ENCODE measurements at regions not wholly inside any gene's neighbourhood (a gene's known extent, or its start where the extent isn't known, plus 50 kb on each side); places are given as distances from the start of the nearest gene placed in this dataset.

- no peaks in the 10 kb centered on the region for H3K9me2 ChIP-seq (ENCODE audit: insufficient read depth)
- H3K36me3 ChIP-seq (ENCODE audit: control insufficient read depth in 1 of 2, insufficient read depth in 2 of 2, low read length in 2 of 2) = no peaks in the 10 kb centered on the region
- H3K79me2 ChIP-seq (ENCODE audit: insufficient read depth, low read length) = no peaks in the 10 kb centered on the region
- no peaks in the 10 kb centered on the region for H3K9me3 ChIP-seq (ENCODE audit: control insufficient read depth in 1 of 2, insufficient read depth in 1 of 2, low read depth in 1 of 2, low read length in 2 of 2)
- CTCF ChIA-PET = no interaction called here
- POLR2A ChIA-PET = no interaction called here
- no peak overlapping the region for H3K4me2 ChIP-seq (ENCODE audit: low read length)
- RAD21 ChIA-PET (ENCODE audit: low non-redundant PET in 1 of 2, low total read pairs in 2 of 2, uncharacterized antibody in 2 of 2, unreplicated experiment in 2 of 2) = no interaction called here
- ATAC-seq (no peak), DNase-seq (ENCODE audit: low read depth, low spot score) (no peak)
- TF ChIP-seq EZH2 (IDR thresholded peaks at IDR 0.05) (no peak), SRF (IDR thresholded peaks at IDR 0.05; ENCODE audit: low read depth) (no peak)
- TF ChIP-seq, protein P1, sequence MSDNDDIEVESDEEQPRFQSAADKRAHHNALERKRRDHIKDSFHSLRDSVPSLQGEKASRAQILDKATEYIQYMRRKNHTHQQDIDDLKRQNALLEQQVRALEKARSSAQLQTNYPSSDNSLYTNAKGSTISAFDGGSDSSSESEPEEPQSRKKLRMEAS (IDR thresholded peaks at IDR 0.05) = no peak
- no peak overlapping the region for H2AFZ ChIP-seq (ENCODE audit: low read depth, low read length, poor library complexity, severe bottlenecking)
- intact Hi-C loops (cut with micrococcal nuclease) = no loop called here
- H3K9ac ChIP-seq (ENCODE audit: low read length) = no peak overlapping the region
- no peaks in the 10 kb centered on the region for H3K27me3 ChIP-seq (ENCODE audit: insufficient read depth, low read length)
- no peaks in the 10 kb centered on the region for H3K4me1 ChIP-seq (ENCODE audit: control insufficient read depth in 1 of 2, insufficient read depth in 2 of 2, low read length in 2 of 2)
- H4K20me1 ChIP-seq (ENCODE audit: insufficient read depth) = no peaks in the 10 kb centered on the region
- no TSS peak for BruUV-seq (replicated peaks)
- H3K4me3 ChIP-seq (replicated peaks in 1 of 2; ENCODE audit: low read depth in 1 of 2, low read length in 2 of 2) = no peak overlapping the region
- H3K27ac ChIP-seq (ENCODE audit: low read depth, low read length) = no peak overlapping the region
Measured at GRCh38 chrX:137916090-137916746, 350.3 kb downstream of the ZIC3 start.

DNA sequence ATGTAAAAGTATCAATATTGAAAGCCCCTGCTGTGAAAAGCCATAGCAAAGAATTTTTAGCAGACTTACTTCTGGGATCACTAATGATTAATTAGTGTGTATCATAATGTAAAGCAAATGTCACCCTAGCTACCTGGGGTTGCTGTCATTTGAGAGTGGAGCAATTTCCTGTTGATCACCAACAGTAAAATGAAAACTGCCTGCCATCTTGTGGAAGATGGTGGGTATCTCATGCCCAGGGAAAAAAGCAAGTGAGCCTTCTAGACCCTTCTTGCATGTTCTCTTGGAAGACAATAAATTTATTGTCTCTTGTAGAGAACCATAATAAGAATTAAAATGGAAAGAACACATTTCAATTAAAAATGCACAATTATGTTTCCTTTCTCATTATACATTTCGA is 360.2 kb downstream of the ZIC3 start:
- H3K9ac ChIP-seq (ENCODE audit: low read length) = no peak overlapping the region
- no peak overlapping the region for H3K4me2 ChIP-seq (ENCODE audit: low read length)
- ChIA-PET RAD21 (ENCODE audit: low non-redundant PET in 1 of 2, low total read pairs in 2 of 2, uncharacterized antibody in 2 of 2, unreplicated experiment in 2 of 2) (no interaction called here), CTCF (no interaction called here), POLR2A (no interaction called here)
- no peaks in the 10 kb centered on the region for H4K20me1 ChIP-seq (ENCODE audit: insufficient read depth)
- no peaks in the 10 kb centered on the region for H3K4me1 ChIP-seq (ENCODE audit: control insufficient read depth in 1 of 2, insufficient read depth in 2 of 2, low read length in 2 of 2)
- no peak for ATAC-seq
- no peaks in the 10 kb centered on the region for H3K36me3 ChIP-seq (ENCODE audit: control insufficient read depth in 1 of 2, insufficient read depth in 2 of 2, low read length in 2 of 2)
- no peaks in the 10 kb centered on the region for H3K9me2 ChIP-seq (ENCODE audit: insufficient read depth)
- H3K4me3 ChIP-seq (replicated peaks in 1 of 2; ENCODE audit: low read depth in 1 of 2, low read length in 2 of 2) = no peak overlapping the region
- BruUV-seq (replicated peaks) = no TSS peak
- no peaks in the 10 kb centered on the region for H3K9me3 ChIP-seq (ENCODE audit: control insufficient read depth in 1 of 2, insufficient read depth in 1 of 2, low read depth in 1 of 2, low read length in 2 of 2)
- H2AFZ ChIP-seq (ENCODE audit: low read depth, low read length, poor library complexity, severe bottlenecking) = no peak overlapping the region
- H3K27me3 ChIP-seq (ENCODE audit: insufficient read depth, low read length) = no peaks in the 10 kb centered on the region
- H3K79me2 ChIP-seq (ENCODE audit: insufficient read depth, low read length) = no peaks in the 10 kb centered on the region
- intact Hi-C loops (cut with micrococcal nuclease) = no loop called here
- DNase-seq (ENCODE audit: low read depth, low spot score) = no peak
- no peak overlapping the region for H3K27ac ChIP-seq (ENCODE audit: low read depth, low read length)
- TF ChIP-seq SP1 (IDR thresholded peaks at IDR 0.05; ENCODE audit: low read depth) = no peak
- TF ChIP-seq ZFX (IDR thresholded peaks at IDR 0.05) = no peak
- no peak for TF ChIP-seq TCF7L2 (IDR thresholded peaks at IDR 0.05; ENCODE audit: borderline replicate concordance, extremely low read depth, insufficient read depth, insufficient read length)
- TF ChIP-seq POLR2A (IDR thresholded peaks at IDR 0.05; ENCODE audit: borderline replicate concordance, extremely low read depth, insufficient read depth, insufficient read length) = no peak
- no peak for TF ChIP-seq RAD21 (IDR thresholded peaks at IDR 0.05; ENCODE audit: low read depth)
- no peak for TF ChIP-seq POLR2AphosphoS5 (IDR thresholded peaks at IDR 0.05; ENCODE audit: low read depth, low read length)
- TF ChIP-seq, protein P1 (IDR thresholded peaks at IDR 0.05) = no peak
- TF ChIP-seq, protein P2, sequence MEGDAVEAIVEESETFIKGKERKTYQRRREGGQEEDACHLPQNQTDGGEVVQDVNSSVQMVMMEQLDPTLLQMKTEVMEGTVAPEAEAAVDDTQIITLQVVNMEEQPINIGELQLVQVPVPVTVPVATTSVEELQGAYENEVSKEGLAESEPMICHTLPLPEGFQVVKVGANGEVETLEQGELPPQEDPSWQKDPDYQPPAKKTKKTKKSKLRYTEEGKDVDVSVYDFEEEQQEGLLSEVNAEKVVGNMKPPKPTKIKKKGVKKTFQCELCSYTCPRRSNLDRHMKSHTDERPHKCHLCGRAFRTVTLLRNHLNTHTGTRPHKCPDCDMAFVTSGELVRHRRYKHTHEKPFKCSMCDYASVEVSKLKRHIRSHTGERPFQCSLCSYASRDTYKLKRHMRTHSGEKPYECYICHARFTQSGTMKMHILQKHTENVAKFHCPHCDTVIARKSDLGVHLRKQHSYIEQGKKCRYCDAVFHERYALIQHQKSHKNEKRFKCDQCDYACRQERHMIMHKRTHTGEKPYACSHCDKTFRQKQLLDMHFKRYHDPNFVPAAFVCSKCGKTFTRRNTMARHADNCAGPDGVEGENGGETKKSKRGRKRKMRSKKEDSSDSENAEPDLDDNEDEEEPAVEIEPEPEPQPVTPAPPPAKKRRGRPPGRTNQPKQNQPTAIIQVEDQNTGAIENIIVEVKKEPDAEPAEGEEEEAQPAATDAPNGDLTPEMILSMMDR (IDR thresholded peaks at IDR 0.05 in 2 of 3, conservative IDR thresholded peaks at IDR 0.05 in 1 of 3; ENCODE audit: borderline replicate concordance in 1 of 3, insufficient read depth in 1 of 3, low read depth in 2 of 3, low read length in 2 of 3) = no peak
- TF ChIP-seq EZH2phosphoT487 (IDR thresholded peaks at IDR 0.05; ENCODE audit: borderline replicate concordance) = no peak
- TF ChIP-seq REST (IDR thresholded peaks at IDR 0.05; ENCODE audit: low read depth) = no peak
- no peak for TF ChIP-seq YY1 (IDR thresholded peaks at IDR 0.05; ENCODE audit: extremely low read depth, insufficient replicate concordance, low read depth, low read length)
- no peak for TF ChIP-seq EZH2 (IDR thresholded peaks at IDR 0.05)
- TF ChIP-seq ATF3 (IDR thresholded peaks at IDR 0.05) = no peak
